ENCODE measurements at regions not wholly inside any gene's neighbourhood (a gene's known extent, or its start where the extent isn't known, plus 50 kb on each side); places are given as distances from the start of the nearest gene placed in this dataset.

GRCh38 chr17:79255456-79255855 is 180.8 kb downstream of the ENGASE start:
- Histone ChIP-seq H3K36me3 (no peaks in the 10 kb centered on the region), H3K27ac (no peak overlapping the region), H3K27me3 (no peaks in the 10 kb centered on the region), H3K9me3 (no peaks in the 10 kb centered on the region), H3K4me1 (no peaks in the 10 kb centered on the region), H3K4me3 (no peak overlapping the region)
- DNase-seq (ENCODE audit: low spot score in 2 of 2), result no peak
- intact Hi-C loops (cut with DNase I), result no loop called here
- TF ChIP-seq CTCF (IDR thresholded peaks at IDR 0.05), result no peak

- no peaks in the 10 kb centered on the region for H3K36me3 ChIP-seq
- H3K4me3 ChIP-seq, result no peak overlapping the region
- no peaks in the 10 kb centered on the region for H3K27me3 ChIP-seq
- H3K4me1 ChIP-seq, result no peaks in the 10 kb centered on the region
- intact Hi-C loops (cut with DNase I), result no loop called here
- no peak for DNase-seq (ENCODE audit: low spot score in 2 of 2)
- H3K9me3 ChIP-seq, result no peaks in the 10 kb centered on the region
- TF ChIP-seq CTCF (IDR thresholded peaks at IDR 0.05), result no peak
- H3K27ac ChIP-seq, result no peak overlapping the region
Observed at GRCh38 chr17:79255046-79255445, 180.4 kb downstream of the ENGASE start.

GRCh38 chr17:79252886-79253285 is 178.3 kb downstream of the ENGASE start:
- Histone ChIP-seq H3K4me1 (no peaks in the 10 kb centered on the region), H3K27ac (no peak overlapping the region), H3K27me3 (no peaks in the 10 kb centered on the region), H3K4me3 (no peak overlapping the region), H3K9me3 (no peaks in the 10 kb centered on the region), H3K36me3 (no peaks in the 10 kb centered on the region)
- no peak for TF ChIP-seq CTCF (IDR thresholded peaks at IDR 0.05)
- DNase-seq (ENCODE audit: low spot score in 2 of 2), result no peak
- intact Hi-C loops (cut with DNase I), result no loop called here

GRCh38 chr17:79251824-79252223 is 177.2 kb downstream of the ENGASE start:
- H3K4me1 ChIP-seq, result no peaks in the 10 kb centered on the region
- no peak for DNase-seq (ENCODE audit: low spot score in 2 of 2)
- H3K27me3 ChIP-seq, result no peaks in the 10 kb centered on the region
- no peak overlapping the region for H3K27ac ChIP-seq
- no peak overlapping the region for H3K4me3 ChIP-seq
- H3K36me3 ChIP-seq, result no peaks in the 10 kb centered on the region
- TF ChIP-seq CTCF (IDR thresholded peaks at IDR 0.05), result no peak
- intact Hi-C loops (cut with DNase I), result no loop called here
- no peaks in the 10 kb centered on the region for H3K9me3 ChIP-seq

GRCh38 chr17:79249929-79250521 is 175.4 kb downstream of the ENGASE start:
- Histone ChIP-seq H3K36me3 (no peaks in the 10 kb centered on the region), H3K9me3 (no peaks in the 10 kb centered on the region), H3K27me3 (no peaks in the 10 kb centered on the region), H3K4me3 (no peak overlapping the region), H3K4me1 (no peaks in the 10 kb centered on the region), H3K27ac (no peak overlapping the region)
- intact Hi-C loops (cut with DNase I), result no loop called here
- DNase-seq (ENCODE audit: low spot score in 2 of 2), result no peak
- no peak for TF ChIP-seq CTCF (IDR thresholded peaks at IDR 0.05)

Data from ascending aorta (tissue), 2 donors.